ENCODE measurements at regions not wholly inside any gene's neighbourhood (a gene's known extent, or its start where the extent isn't known, plus 50 kb on each side); places are given as distances from the start of the nearest gene placed in this dataset.

GRCh38 chr1:34272152-34272551 lies 95.4 kb downstream of the C1orf94 start:
- TF ChIP-seq POLR2AphosphoS5 (IDR thresholded peaks at IDR 0.05) (no peak), CTCF (IDR thresholded peaks at IDR 0.05 in 8 of 11, conservative IDR thresholded peaks at IDR 0.05 in 3 of 11) (no peak), POLR2A (IDR thresholded peaks at IDR 0.05) (no peak)
